IPS-NIHi7 (cell line): ENCODE measurements at regions not wholly inside any gene's neighbourhood (a gene's known extent, or its start where the extent isn't known, plus 50 kb on each side); places are given as distances from the start of the nearest gene placed in this dataset.

Experiments used
- DNase-seq: peaks from one replicate; pipeline ENCODE4 v3.0.0; 2012; ENCODE audit warnings: mixed read lengths; ENCODE audit errors: extremely low spot score

DNA sequence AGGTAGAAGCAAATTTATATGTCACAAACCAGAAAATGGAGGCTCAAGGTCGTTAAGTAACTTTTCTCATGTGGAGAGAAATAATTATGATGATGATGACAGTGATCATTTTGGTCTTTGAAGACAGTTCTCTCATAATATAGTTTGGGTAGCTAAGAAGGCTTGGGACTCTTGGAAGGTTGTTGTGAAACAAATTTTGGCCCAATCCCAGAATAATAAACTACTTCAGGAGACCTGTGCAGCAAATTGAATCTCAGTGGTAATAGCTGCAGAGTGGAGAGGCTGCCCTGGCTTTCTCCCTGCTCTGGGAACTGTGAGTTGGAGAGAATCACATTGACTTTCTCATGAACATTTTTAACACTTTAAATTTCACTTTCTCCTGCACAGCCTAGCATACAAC is 217.2 kb upstream of the BOD1L1 start:
- DNase-seq = no peak

DNA sequence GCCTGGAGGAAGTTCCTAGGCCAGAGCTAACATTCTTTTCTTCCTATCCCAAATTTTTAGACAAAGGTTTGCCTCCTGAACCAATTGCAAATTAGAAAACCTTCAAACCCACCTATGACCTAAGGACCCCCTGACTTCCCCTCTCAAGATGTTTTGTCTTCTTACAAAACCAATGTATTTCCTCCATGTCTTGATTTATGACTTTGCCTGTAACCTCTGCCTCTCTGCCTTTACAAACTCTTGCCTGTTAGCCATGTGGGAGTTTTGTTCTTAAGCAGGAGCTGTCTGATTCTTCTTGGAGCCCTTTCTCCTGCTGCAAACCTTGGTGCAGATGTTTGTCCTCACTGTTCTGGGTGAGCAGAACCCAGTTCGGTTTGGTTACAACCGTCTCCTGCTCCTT is 222.3 kb upstream of the BOD1L1 start:
- no peak for DNase-seq

DNA sequence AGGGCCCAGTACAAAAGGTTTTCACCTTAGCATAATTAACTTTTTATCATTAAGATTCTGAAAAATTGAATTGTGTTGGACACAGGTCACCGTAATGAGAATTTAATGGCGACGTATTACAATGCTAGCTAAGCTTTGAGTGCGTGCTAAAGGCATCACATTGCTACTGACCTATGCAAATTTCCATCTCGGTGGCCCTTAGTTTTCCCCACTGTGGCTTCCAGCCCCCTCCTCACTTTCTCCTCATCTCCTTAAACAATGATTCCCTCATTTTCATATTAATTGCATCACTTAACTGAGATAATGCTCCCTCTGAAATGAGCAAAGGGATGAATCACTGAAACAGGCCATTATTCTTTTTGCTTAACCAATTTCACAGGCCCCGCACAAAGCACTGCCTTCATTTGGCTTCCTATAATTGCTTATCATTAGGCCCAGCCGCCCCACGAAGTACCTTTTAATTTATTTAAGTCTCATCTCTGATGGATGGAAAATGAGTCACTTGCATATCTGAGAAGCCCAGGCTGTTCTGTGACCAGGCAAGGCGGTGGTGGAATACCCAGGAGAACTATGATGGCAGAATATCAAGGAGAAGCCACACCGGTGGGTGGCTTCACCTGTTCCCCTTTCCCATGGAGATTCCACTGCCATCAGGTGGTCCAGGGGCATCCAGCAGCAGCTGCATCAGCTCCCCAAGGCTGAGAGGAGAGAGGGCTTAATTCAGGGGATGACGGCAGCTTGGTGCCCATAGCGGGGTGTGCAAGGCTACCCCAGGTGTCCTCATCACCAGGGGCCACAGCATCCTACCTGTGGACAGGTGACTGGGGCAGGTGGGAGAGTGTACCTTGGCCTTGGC is 223.8 kb upstream of the BOD1L1 start:
- no peak for DNase-seq

DNA sequence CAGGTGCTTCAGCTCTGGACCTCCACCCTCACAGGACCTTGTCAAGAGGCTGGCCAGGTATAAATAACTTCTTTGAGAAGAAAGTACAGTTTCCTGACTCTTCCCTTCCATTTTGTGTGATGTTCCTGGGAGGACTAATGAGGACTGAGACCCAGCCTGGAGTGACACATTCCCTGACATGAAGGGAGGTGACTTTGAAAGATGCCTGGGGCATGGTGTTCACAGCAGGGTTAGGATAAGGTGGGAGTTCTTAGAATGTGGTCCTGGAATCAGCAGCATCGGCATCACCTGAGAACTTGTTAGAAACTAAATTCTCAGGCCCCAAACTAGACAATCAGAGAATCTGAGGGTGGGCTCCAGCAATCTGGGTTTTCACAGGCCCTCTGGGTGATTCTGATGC is 224.9 kb upstream of the BOD1L1 start:
- DNase-seq = no peak

DNA sequence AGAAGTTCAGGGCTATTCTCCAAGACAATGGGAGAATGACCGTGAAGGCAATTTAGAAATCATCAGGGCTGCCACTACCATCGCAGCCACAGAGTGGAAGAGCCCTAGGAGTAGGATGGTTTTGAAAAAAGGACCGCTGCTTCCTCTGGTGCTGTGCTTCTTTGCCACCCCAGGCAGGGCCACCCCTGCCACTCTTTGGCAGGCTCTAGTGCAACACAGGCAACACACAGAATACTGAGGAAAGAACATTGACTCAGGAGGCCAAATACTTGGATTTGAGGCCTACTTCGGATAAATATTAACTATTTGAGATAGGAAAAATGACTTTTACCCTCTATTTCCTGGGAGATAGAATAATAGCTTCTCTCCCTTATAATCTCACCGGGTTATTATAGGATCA is 228.9 kb upstream of the BOD1L1 start:
- DNase-seq = no peak

DNA sequence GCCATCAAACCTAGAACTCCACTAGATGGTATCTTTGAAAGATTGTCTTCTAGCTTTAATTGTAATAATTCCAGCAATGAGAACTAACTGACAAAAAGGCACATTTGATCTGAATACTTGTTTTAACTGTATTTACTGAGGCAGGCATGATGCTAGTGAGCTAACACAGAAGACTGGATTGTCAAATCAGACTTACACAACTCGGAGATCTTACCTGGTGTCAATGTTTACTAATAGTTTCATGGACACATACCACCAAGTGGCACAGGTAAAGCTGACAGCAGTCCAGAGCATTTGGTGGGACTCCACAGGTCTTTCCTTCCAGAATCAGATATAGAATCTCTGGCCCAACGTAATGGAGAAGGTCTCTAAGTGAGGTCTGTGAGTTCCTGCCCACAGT is 229.9 kb upstream of the BOD1L1 start:
- DNase-seq = no peak

DNA sequence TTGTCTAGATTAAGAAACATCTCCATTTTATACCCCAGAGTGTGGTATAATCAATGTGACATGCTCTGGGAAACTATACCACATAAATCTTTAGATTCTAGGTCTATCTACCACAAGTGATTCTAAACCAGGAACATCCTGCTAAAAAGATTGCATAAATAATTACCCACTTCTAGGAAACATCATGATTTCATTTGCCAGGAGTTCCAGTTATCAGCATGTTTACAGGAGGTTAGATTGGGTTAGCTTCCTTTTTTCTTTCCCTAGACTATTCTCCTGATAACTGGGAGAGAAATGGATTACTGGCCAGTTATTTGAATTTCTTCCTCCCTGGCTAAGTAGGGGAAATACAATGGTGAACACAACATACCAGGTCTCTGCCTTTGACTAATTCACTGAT is 230.3 kb upstream of the BOD1L1 start:
- DNase-seq = no peak

DNA sequence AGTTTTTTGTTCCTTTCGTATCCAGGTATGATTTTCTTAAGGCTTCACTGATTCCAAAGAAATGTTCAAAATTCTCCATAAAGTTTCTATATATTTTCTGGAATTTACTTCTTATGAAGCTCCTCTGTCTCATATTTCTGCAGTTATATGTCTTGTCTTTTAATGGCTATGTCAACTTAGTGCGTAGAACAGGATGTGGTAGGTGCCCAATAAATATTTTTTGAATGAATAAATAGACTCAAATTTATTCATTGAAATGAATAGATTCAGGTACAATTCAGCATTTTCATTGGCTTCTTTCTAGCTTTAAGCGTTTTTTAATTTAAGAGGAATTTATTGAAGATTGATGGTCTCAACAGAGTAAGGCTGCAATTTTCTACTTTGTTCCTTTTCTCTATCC is 231.9 kb upstream of the BOD1L1 start:
- DNase-seq = no peak

DNA sequence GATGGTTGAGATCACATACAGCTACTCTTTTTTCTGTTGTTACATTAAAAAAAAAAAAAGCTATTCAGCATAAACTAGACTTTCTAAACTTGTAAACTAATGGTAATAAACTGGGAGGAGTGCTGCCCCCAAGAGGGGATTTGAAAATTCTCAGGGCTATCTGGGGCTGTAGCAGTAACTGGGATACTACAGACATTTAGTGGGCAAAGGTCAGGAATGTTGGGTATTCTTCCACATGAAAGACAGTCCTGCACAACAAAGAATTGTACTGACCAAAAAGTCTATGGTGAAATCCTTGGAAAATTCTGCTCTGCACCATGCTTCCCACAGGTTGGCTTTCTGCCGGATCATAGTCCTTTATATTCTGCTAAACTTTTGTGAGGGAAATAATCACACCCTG is 232.6 kb upstream of the BOD1L1 start:
- DNase-seq = peak; percentile 49

DNA sequence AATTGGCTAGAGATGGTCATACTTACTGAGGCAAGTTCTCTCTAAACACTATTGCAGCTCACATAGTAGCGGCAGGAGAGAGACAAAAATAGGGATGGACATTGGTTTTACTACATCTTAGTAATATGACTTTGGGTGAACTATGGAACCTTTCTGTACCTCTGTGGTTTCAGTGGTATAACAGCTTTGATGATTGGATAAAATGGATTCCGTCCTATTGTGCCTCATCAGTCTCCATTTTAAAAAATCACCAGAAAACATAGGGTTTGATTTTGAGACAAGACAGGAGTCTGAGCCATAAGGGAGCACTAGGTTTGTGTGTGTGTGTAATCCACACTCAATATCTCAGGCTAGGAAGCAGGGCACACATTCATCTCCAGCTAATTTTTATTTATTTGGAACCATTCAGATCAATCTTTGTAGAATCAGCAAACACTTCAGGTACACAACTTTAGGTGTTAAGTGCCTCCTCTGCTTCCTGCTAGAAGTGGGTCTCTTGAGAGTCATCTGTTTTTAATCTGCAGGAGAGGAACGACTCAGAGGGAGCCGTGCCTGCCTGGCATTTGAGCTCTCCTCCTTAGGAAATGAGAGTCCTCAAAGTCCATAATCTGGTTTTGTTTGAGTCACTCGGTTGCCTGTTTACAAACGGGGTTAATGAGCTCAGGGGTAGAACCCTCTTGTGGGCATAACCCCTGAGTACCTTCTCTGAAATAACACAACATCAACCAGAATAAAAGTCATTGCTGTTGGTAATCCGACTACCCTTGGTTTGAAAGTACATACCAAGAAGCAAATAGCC is 238.5 kb upstream of the BOD1L1 start:
- DNase-seq = no peak

DNA sequence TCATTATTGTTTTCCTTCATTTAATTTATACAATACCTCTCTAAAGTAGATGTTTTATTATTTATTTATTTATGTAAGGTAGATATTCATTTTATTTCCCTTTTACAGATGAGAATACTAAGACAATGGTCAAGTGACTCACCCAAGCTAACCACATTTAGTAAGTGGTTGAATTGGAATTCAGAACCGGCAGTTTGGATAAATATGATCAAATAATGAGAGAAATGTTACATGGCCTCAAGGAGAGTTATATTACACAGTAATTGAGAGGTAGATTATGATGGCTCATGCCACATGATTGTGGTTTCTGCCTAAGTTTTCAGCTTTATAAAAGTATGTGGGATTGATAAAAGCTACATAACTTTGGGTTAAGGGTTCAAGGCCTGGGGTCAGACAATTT is 239.4 kb upstream of the BOD1L1 start:
- no peak for DNase-seq

DNA sequence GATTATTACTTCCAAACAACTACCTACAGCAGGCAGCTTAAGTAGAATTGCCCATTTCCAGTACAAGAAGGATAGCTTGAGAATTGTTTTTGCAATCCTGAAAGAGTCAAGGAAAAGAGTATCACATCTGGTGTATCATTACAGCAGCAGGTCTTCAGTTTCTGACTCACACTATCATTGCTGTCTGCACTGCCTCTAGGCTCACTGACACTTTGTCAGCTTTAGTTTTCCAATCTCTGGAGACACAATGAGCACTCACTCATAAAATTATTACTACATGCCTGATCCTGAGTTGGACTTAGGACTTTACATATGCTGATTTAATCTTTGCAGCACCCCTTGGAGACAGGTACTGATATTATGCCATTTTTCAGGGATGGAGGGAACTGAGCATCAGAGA is 244.6 kb upstream of the BOD1L1 start:
- no peak for DNase-seq

DNA sequence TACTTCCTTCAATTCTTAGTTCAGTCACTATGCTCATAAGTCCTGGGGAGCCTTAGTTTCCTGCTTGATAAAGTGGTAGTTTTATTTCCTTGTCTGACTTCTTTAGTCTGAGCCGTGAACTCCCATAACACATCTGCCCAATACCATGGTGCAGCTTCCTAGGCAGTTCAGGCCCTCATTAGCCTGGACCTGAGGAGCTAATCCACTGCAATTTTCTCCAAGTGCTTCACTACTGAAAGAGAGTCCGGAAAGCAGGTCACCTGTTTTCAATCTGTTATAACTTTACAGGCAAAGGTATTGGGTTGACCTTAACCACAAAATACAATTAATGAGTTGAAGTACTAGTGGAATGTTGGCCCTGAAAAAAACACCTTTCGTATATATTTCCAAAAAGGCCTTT is 245.4 kb upstream of the BOD1L1 start:
- no peak for DNase-seq

DNA sequence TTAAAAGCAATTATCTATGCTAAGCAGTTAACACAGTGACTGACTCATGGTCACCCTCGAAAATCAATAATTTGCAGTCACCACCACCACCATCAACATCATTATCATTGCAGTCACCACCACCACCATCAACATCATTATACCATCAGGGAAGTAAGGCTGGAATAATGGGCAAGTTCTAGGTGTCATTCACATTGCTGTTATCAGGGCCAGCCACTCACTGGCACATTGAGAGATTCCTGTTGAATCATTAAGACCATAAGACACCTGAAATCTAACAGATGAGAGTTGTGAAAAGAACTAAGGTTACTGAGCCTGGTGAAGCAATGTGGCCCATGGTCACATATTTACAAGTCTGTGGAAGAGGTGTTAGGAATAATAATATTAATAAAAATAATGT is 247.7 kb upstream of the BOD1L1 start:
- DNase-seq = no peak

DNA sequence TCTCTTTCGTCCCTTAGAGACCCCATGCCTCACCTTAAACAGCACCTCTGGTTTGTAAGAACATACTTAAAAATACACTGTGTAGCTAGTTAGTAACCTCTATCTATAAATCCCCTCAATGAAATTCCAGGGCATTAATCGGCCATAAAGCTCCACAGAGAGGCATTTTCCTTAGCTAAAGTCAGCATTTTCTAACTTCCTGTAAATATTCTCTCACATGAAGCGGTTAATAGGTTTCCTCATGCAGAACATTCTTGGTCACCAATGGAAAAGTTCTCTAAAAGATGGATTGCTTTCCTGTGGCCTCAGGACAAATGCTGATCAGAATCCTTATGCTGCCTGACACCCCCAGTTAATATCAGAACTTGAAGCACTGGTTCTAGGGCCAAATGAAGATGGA is 248.6 kb upstream of the BOD1L1 start:
- DNase-seq = no peak

DNA sequence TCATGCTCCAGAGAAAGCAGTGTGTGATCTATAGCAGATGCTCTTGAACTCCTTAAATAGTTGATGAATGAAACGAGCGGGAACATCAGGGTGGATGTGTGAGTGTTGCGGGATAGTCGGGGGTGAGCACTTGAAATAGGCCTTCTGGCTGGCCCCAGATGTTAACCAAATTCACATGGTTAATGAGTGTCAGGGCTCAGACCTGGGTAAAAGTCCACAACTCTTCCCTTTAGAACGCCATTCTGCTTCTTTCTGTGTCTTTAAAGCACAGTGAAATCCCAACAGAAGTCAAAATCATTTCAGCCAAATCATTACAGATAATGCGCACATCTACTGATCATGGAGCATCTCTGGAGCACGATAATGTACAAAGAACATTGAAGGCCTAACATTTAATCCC is 249.4 kb upstream of the BOD1L1 start:
- no peak for DNase-seq

DNA sequence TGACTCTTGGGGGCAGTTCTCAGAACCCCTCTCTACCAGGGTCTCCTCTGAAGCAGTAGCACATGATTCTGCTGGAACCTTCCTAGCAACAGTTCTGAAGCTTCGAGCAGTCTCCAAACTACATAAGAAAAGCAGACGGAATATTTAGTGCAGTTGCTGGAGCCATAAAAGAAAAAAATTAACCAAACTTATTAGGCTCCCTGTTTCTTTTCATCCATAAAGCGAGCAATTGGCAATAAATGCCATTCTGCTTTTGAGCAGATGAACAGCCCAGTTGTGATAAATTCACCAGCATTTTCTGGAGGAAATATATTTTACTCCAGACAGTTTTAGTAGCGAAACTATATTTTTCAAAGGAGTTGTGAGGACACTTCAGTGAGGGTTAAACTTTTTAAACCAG is 250.1 kb upstream of the BOD1L1 start:
- DNase-seq = no peak

DNA sequence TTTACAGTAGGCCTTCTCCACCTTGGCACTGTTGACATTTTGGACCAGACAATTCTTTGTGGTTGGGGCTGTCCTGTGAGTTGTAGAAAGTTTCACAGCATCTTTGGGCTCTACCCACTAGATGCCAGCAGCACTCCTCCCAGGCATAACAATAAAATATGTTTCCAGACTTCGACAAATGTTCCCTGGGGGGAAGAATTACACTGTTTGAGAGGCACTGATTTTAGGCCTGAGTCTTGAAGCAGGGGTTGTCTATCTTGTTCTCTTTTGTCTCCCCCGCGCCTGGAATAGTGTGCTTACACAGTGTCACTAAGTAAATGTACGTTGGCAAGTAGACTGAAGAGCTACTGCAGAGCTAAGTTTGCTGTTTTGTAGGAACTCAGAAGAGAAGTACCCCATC is 254.4 kb upstream of the BOD1L1 start:
- DNase-seq = no peak

DNA sequence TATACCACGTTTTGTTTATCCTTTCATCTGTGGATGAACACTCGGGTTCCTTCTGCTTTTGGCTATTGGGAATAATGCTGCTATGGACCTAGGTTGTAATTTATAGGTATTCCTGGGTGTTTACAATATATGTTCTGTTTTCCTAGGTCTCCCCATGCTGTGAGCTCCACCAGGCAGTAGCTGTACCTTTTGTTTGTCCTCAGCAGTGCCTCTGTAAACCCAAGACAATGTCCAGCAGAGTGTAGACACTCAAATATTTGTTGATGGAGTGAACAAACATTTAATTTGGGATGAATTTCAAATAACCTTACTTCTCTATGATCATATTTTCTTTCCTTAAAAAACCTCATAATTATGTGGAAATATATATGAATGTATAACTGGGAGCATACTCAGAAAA is 259.5 kb upstream of the BOD1L1 start:
- DNase-seq = no peak

DNA sequence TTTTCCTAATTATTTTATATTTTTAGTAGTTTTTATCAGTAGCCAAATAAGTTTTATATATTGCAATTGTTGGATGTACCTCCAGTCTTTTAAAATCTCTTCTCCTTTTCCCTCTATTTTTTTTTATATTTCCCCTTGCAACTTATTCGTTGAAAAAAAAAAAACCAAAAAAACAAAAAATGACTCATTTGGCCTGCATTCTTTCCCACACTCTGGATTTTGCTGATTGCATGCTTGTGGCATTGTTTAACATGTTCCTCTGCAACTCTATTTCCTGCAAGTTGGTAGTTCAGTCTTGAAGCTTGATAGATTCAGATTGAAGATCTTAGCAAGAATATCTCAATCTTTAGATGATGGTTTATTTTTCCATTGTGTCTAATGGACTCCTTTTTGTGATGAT is 260.6 kb upstream of the BOD1L1 start:
- DNase-seq = no peak

DNA sequence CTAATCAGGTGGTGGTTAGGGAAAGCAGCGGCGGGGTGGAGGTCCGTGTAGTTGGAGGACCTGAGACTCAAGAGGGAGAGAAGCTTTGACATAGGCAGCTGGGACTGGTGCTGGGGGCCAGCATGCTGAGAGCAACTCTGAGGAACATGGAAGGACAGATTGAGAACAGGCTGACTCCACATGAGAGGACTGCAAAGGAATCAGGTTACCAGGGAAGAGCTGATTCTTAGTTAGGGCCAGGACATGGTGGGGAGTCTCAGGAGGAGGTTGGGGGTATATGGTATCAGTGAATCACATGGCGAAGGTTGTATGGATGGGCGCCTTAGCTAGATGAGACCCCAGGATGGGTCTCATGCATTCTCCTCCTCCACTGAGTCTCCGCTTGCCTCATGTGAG is 264.0 kb upstream of the BOD1L1 start:
- no peak for DNase-seq

DNA sequence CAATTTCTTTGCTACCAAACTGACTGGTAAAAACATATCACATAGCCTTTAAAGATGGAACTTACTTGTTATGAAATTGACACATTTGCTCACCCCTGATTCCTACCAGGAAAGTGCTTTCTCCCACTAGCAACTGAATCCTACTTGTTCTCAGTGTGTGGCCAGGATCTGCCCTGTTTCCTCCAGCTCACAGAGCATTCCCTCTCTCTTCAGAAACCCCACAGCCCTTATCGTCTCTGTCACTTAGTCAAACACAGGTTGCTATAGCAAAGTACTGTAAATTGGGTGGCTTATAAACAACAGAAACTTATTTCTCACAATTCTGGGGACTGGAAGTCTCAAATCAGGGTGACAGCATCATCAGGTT is 265.2 kb upstream of the BOD1L1 start:
- DNase-seq = no peak

DNA sequence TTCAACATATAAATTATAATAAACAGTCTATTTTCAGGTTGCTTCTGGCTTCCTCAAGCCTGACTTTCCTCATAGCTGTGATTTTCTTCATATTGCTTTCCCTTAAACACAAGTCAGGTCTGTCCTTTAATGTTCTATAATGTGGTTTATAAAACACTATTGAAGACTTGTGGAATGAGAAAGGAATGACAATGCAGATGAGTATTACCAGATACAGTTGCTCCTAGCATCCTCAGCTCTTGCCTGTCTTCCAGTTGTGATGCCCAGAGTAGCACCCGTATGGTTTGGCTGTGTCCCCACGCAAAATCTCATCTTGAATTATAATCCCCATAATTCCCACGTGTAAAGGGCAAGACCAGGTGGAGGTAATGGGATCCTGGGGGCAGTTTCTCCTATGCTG is 265.7 kb upstream of the BOD1L1 start:
- DNase-seq = no peak
